Kidney (tissue), 13 donors: ENCODE measurements at regions not wholly inside any gene's neighbourhood (a gene's known extent, or its start where the extent isn't known, plus 50 kb on each side); places are given as distances from the start of the nearest gene placed in this dataset.

ENCODE experiments used
- DNase-seq, 5 donors: peaks; one replicate each; pipeline ENCODE4 v3.0.0-alpha.2; 2013 to 2020
- FAIRE-seq: peaks from 2 replicates; lab custom pipeline; 2012; peaks lifted over from hg19 to GRCh38; lab: Jason Lieb, UNC
- H3K27ac ChIP-seq, 2 donors: one replicate each; pipeline ENCODE4 v1.7.0; 2013; ENCODE audit warnings: low read depth in 2 of 2, low read length in 2 of 2, inconsistent platforms in 1 of 2
- H3K27me3 ChIP-seq: one replicate; pipeline ENCODE4 v1.7.1; 2013; ENCODE audit warnings: low read length, inconsistent platforms; ENCODE audit not compliant: control insufficient read depth, insufficient read depth
- H3K36me3 ChIP-seq, 3 donors: one replicate each; pipeline versions ENCODE4 v1.7.0 to v1.7.1; 2013; ENCODE audit warnings: low read length in 3 of 3, control low read depth in 1 of 3, inconsistent platforms in 1 of 3; ENCODE audit not compliant: insufficient read depth in 3 of 3, control insufficient read depth in 2 of 3
- H3K4me1 ChIP-seq, 3 donors: one replicate each; pipeline versions ENCODE4 v1.7.0 to v1.7.1; 2013; ENCODE audit warnings: low read length in 3 of 3, inconsistent platforms in 1 of 3, low read depth in 1 of 3; ENCODE audit not compliant: control insufficient read depth in 2 of 3, insufficient read depth in 2 of 3
- H3K4me3 ChIP-seq, 3 donors: one replicate each; pipeline versions ENCODE4 v1.7.0 to v1.8.1; 2013; ENCODE audit warnings: low read length in 3 of 3, control low read depth in 1 of 3, inconsistent platforms in 1 of 3
- H3K9ac ChIP-seq, 3 donors: one replicate each; pipeline versions ENCODE4 v1.7.0 to v1.7.1; 2013; ENCODE audit warnings: low read length in 3 of 3, control low read depth in 1 of 3, inconsistent platforms in 1 of 3
- H3K9me3 ChIP-seq, 3 donors: one replicate each; pipeline versions ENCODE4 v1.7.0 to v1.7.1; 2013; ENCODE audit warnings: low read length in 3 of 3, control low read depth in 1 of 3, inconsistent platforms in 1 of 3; ENCODE audit not compliant: control insufficient read depth in 2 of 3, insufficient read depth in 1 of 3
- intact Hi-C: fragments of 100-400 bp; cut with DNase I; formaldehyde crosslinking; loops from one replicate; pipeline ENCODE4 v1.11.1; 2022
- TF ChIP-seq, protein P1 (sequence below): IDR thresholded peaks from 3 replicates; pipeline ENCODE4 v1.5.1; 2012; ENCODE audit warnings: mild to moderate bottlenecking, moderate library complexity, borderline replicate concordance; ENCODE audit not compliant: insufficient read depth; ENCODE audit errors: extremely low read depth
- donor health status: control.
- donor health status: control.
- donor health status: control.
- donor health status: control.
- donor health status: control.
- donor health status: DM: yes; HTN: yes; CAD: no.
- donor health status: Normal renal cell carcinoma (clear cell type).

DNA sequence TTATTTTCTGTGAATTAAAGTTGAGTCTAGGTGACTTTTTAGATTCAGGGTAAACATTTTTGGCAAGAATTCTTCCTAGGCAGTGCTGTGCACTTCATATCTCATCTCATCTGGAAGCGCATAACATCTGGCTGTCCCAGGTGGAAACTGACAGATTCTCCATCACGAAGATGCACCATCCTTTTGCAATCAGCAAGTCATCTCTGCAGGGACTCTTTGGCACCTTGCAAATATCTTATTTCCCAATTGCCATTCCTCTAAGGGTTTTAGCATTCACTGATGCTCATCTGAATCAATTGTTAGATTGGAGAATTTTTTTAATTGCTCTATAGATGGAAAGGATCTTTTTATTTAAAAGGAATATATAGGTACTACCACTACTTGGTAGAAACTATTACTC lies 282.7 kb upstream of the ATP10A start:
- Histone ChIP-seq H3K4me3 (no peak overlapping the region), H3K36me3 (no peaks in the 10 kb centered on the region), H3K4me1 (no peaks in the 10 kb centered on the region), H3K27me3 (no peaks in the 10 kb centered on the region), H3K9me3 (no peaks in the 10 kb centered on the region), H3K27ac (no peak overlapping the region), H3K9ac (no peak overlapping the region)
- TF ChIP-seq, protein P1, sequence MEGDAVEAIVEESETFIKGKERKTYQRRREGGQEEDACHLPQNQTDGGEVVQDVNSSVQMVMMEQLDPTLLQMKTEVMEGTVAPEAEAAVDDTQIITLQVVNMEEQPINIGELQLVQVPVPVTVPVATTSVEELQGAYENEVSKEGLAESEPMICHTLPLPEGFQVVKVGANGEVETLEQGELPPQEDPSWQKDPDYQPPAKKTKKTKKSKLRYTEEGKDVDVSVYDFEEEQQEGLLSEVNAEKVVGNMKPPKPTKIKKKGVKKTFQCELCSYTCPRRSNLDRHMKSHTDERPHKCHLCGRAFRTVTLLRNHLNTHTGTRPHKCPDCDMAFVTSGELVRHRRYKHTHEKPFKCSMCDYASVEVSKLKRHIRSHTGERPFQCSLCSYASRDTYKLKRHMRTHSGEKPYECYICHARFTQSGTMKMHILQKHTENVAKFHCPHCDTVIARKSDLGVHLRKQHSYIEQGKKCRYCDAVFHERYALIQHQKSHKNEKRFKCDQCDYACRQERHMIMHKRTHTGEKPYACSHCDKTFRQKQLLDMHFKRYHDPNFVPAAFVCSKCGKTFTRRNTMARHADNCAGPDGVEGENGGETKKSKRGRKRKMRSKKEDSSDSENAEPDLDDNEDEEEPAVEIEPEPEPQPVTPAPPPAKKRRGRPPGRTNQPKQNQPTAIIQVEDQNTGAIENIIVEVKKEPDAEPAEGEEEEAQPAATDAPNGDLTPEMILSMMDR = no peak
- intact Hi-C loops = no loop called here
- FAIRE-seq = no peak
- no peak for DNase-seq

DNA sequence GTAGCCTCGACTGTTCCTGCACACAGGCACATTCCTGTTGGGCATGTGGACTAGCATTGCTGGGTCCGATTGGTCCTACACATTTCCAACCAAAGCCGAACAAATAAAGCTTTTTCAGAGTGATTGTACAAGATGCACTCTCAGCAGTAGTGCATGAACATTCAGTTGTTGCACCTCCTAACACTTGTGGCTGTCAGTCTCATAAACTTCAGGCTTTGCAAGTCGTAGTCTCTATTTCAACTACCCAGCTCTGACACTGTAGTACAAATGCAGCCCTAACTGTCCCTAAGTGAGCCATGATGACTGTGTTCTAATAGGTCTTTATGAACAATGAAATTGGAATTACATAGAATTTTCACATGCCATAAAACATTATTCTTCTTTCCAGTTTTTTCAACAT lies 281.7 kb upstream of the ATP10A start:
- no peak overlapping the region for H3K27ac ChIP-seq
- no peak overlapping the region for H3K4me3 ChIP-seq
- no peak overlapping the region for H3K9ac ChIP-seq
- H3K27me3 ChIP-seq = no peaks in the 10 kb centered on the region
- no peaks in the 10 kb centered on the region for H3K36me3 ChIP-seq
- intact Hi-C loops = no loop called here
- H3K9me3 ChIP-seq = no peaks in the 10 kb centered on the region
- H3K4me1 ChIP-seq = no peaks in the 10 kb centered on the region
- no peak for DNase-seq
- no peak for FAIRE-seq
- TF ChIP-seq, protein P1 = no peak

DNA sequence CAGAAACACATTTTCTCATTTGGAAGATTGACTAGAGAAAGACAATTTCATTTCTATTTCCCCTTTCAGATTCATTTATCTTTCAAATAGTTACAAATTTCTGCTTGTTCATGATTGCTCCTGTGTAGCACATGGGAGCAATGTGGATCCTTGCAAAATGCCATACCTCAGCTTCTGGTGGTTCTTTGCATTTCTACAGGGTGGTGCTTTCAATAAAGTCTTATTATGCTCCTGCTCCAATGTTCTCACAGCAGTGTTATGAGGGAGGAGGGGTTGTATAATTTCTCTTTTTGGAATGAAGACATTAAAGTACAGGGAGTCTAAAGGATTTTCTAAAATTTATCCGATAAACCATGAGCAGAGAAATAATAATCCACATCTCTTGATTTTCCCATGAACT lies 280.1 kb upstream of the ATP10A start:
- Histone ChIP-seq H3K27ac (no peak overlapping the region), H3K36me3 (no peaks in the 10 kb centered on the region), H3K9me3 (no peaks in the 10 kb centered on the region), H3K4me3 (no peak overlapping the region), H3K4me1 (no peaks in the 10 kb centered on the region), H3K9ac (no peak overlapping the region), H3K27me3 (no peaks in the 10 kb centered on the region)
- TF ChIP-seq, protein P1 = no peak
- DNase-seq (no peak), FAIRE-seq (no peak)
- intact Hi-C loops = no loop called here

DNA sequence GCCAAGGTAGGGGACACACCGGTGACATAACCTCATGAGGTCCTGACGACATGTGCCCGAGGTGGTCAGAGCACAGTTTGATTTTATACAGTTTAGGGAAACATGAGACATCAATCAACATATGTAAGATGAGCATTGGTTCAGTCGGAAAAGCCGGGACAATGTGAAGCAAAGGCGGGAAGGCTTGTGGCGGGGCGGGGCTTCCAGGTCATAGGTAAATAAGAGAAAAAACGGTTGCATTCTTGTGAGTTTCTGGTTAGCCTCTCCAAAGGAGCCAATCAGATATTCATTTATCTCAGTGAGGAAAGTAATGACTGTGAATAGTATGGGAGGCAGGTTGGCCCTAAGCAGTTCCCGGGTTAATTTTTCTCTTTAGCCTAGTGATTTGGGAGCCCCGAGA lies 271.7 kb upstream of the ATP10A start:
- DNase-seq (no peak), FAIRE-seq (no peak)
- intact Hi-C loops = no loop called here
- no peaks in the 10 kb centered on the region for H3K36me3 ChIP-seq
- H3K9me3 ChIP-seq = no peaks in the 10 kb centered on the region
- H3K4me3 ChIP-seq = no peak overlapping the region
- H3K27me3 ChIP-seq = no peaks in the 10 kb centered on the region
- H3K27ac ChIP-seq = no peak overlapping the region
- H3K9ac ChIP-seq = no peak overlapping the region
- no peaks in the 10 kb centered on the region for H3K4me1 ChIP-seq
- TF ChIP-seq, protein P1 = no peak
